ENCODE measurements at regions not wholly inside any gene's neighbourhood (a gene's known extent, or its start where the extent isn't known, plus 50 kb on each side); places are given as distances from the start of the nearest gene placed in this dataset.

GRCh38 chr2:33666879-33667278, 67.8 kb upstream of the FAM98A start:
- TF ChIP-seq CTCF (IDR thresholded peaks at IDR 0.05) (no peak), POLR2A (IDR thresholded peaks at IDR 0.05) (no peak)
